ENCODE measurements at regions not wholly inside any gene's neighbourhood (a gene's known extent, or its start where the extent isn't known, plus 50 kb on each side); places are given as distances from the start of the nearest gene placed in this dataset.
"Not testable (repeated sequence)": the region's sequence is repeated elsewhere in the genome, so short reads cannot be mapped to it uniquely, and the experiment has no call there.

DNA sequence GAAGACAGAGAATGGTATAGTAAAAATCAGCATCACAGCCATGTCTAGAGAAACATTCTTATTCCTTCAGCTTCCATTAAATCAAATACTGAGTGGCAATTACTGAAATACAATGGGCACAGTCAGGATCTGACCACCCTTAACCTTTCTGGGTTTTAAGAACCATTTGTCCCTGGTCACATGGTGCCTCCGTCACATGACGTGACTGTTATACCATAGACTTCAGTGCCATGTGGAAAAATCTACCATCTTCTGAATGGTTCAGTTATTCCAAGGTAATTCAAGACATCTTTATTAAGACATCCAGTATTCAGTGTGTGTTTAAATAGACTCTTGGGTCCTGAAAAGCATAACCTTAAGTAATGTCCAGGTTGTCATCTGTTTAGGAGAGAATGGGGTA lies 553.1 kb upstream of the FLRT2 start:
- no peak for DNase-seq

DNA sequence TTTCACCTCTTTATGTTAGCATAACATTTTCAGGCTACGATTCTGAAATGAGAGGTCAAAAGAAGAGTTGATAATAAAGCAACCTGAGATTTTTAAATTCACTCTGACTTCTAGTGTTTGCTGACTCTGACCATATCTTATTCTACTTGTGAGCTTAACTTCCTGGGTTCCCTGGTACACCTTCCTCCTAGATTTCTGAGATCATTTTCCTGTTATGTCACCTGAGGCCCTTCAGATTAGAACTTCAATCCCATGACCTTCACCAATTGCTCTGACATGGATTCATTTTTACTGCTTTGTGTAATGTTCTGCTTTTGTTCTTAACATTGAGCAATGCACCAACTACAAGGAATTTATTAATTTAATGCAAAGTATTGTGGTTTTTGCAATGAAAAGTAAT lies 542.9 kb upstream of the FLRT2 start:
- DNase-seq = no peak

DNA sequence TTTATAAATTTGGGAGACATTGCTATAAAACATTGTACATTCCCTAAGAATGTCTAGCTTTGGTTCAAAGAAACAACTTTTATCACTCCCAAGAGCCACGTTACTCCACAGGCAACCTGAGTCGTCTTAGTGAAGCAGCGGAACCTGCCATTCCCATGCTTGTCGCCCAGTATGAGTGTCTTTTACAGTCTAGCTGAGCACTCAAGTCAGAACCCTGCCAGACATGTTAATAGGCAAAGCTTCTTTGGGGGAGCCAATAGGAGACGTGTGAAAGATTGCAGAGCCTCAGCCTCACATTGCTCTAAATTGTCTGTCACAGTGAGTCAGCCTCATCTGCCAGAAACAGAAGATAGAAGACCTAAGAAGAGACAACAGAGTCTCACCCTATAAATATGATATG lies 541.6 kb upstream of the FLRT2 start:
- DNase-seq = peak; percentile 3

DNA sequence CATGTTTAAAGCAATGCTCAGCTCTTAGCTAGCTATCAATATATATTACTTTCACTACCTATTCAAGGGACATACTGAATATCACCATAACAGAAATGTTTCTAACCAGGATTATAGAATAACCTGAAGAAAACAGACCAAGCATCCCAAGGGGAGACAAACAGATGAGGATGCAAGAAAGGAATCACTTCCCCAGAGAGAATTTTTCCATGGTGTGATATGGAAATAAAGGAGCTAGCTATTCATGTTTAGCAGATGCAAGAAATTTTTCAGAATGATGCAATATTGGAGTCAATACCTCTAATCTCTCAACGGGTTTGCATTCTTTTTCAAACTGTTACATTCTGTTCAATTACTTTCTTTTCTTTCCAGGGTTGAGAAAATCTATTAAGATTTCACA lies 538.9 kb upstream of the FLRT2 start:
- no peak for DNase-seq

DNA sequence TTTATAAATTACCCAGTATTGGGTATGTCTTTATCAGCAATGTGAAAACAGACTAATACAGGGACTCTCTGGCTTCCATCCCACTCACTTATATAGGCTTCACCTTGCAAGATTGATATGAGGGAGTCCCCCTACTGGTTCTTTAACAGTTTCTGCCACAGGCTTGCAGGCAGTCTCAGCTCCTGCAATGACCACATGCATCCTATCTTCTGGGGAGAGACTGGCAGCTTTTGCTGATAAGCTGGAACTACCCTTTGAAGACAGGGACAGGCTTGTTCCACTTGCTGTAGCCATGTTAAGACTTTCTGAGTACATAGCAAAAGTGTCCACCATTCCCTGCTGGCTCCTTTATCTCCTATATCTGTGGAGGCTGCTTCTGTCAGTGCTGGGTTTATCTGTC lies 531.7 kb upstream of the FLRT2 start:
- DNase-seq = no peak

DNA sequence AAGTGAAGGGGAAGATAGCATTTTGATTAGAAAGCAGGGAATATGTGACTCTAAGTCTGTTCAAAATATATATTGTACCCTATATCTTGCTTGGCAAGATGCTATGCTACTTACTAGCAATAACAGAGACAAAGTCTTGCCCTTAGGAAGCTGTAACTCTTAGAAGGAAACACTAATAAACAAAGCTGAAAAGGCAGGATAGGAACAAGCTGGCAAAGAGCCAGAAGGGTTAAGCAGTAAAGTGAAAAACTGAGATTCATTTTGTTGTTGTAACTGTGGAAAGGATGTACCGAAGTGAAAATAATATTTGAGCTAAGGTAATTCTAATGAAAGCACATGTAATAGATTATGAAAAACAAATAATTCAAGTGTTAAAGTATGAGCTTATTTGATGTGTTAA lies 527.1 kb upstream of the FLRT2 start:
- no peak for DNase-seq

DNA sequence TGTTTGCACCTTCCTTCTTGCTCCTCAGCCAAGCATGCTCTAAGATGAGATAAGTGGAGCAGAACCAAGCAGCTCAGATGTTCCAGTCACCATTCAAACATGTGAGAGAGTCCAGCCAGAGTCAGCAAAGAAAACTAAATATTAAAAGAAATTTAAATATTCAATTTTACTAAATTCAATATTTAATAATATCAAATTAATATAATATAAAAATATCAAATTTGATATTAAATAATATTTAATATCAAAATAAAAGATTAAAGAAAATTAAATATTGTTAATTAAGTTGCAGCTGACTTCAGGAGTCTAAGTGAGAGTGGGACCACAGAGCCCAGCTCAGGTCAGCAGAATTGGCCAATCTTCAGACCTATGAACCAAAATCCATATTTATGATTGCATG lies 526.1 kb upstream of the FLRT2 start:
- no peak for DNase-seq

DNA sequence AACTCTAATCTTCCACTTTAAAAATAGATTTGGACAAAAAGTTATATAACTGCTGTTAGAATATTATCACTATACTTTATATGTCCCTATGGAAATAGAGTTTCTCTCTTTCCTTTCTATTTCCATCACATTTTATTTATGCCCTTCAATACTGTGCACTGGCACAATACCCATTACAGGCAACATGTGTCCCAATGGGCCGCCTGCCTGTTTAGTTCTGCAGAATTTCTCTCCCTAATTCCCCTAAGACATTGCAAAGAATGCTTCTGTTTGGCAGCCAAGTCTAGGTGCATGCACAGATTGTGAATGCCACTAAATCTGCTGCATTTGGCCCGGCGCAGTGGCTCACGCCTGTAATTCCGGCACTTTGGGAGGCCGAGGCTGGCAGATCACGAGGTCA lies 520.4 kb upstream of the FLRT2 start:
- no peak for DNase-seq

DNA sequence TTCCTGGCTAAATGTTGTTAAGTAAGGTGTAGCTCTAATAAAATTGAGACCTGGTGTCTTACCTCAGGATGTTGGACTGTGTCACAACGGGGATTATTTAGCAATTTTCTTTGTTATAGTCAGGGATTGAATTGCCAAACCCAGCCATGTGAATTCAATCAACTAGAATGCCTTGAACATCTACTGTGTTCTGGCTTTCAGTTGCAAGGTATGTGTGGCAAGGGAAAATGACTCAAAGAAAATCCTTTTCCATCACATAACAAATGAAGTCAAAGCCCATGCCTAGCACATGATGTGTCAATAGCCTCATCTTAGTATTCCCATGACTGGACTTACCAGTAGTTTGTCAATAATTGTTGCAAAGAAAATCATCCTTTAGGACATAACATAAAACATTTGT lies 519.8 kb upstream of the FLRT2 start:
- peak; percentile 34 for DNase-seq

DNA sequence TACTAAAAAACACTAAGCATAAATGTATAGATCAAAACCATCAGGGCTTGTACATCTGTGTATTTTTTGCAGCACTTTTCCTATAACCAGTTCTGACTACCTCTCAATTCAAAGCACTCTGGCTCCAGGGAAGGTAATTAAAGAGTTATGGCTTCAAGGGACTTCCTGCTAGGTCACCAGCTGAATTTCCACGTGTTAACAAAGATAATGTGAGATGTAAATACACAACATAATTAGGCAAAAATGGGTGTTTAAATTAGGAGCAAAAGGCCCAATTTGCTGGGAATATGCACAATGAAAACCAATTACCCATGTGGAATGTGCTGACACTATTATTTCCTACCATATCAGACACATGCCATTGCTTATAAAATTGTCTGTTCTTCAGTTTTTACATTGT lies 513.4 kb upstream of the FLRT2 start:
- DNase-seq = no peak

DNA sequence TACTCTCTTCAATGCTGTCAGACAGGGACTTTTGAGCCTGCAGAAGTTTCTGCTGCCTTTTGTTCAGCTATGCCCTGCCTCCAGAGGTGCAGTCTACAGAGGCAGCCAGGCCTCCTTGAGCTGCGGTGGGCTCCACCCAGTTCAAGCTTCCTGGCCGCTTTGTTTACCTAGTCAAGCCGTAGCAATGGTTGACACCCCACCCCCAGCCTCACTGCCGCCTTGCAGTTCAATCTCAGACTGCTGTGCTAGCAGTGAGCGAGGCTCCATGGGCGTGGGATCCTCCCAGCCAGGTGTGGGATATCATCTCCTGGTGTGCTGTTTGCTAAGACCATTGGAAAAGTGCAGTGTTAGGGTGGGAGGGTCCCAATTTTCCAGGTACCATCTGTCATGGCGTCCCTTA lies 506.1 kb upstream of the FLRT2 start:
- not testable (repeated sequence) for DNase-seq

DNA sequence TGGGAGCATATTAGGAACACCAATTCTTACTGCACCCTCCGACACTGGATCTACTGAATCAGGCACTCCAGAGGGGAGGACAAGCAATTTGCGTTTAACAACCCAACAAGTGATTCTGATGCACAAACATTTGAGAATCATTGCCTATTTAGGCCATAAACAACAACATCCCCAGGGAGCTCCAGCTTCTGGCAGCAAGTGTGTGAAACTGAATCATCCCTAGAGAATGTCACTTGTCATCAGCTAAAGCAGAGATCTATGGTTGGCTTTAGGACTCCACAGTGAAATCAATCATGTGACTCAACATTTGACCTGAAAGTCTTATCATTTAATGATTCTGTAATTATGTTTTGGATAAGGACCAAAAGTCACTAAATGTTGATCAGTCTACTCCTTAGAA lies 505.0 kb upstream of the FLRT2 start:
- peak; percentile 41 for DNase-seq

DNA sequence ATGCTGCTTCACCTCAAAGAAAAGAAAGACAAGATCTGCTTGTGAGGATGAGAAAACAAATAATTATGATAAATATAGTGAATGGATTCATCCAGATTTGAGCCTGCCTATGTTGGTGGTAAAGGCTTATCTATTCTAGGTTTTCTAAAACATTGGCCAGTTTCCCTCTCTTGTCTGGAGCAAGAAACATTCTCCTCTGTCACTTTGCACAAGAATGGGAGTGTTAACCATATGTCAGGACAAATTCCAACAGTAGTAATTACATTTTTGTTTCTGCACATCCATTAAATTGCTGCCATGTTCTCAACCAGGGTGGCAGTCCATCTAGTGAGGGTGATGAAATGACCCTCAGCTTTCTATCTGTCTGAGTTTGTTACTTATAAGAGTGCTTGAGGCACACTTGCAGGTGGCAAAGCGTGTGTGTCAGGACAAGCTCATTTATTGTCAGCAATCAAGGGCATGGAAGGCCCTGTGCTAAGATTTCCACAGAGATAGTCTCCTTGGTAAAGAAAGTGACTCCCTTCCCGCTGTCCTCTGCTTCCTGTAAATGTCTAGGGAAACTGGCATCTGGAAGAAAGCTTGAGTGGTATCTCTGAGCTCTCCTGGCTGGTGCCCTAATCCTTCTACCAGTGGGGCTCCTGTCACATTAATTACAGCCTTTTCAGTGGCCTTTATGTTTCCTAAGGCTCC lies 502.1 kb upstream of the FLRT2 start:
- DNase-seq = no peak

DNA sequence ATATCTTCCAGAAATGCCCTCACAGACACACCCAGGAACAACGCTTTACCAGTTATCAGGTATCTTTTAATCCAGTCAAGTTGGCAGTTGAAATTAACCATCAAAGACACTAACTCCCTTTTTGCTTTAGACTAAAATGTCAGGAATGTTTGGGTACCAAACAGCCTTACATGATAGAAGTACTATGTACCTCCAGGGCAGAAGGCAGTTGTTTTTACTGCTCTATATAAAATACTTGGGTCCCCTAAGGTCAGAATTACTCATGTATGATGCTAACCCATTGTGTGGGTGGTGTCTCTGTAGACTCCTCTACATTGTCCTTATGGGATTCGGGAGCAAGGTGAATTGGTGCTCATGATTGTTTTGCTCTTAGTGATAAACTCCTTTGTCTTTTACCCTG lies 492.5 kb upstream of the FLRT2 start:
- peak; percentile 26 for DNase-seq

DNA sequence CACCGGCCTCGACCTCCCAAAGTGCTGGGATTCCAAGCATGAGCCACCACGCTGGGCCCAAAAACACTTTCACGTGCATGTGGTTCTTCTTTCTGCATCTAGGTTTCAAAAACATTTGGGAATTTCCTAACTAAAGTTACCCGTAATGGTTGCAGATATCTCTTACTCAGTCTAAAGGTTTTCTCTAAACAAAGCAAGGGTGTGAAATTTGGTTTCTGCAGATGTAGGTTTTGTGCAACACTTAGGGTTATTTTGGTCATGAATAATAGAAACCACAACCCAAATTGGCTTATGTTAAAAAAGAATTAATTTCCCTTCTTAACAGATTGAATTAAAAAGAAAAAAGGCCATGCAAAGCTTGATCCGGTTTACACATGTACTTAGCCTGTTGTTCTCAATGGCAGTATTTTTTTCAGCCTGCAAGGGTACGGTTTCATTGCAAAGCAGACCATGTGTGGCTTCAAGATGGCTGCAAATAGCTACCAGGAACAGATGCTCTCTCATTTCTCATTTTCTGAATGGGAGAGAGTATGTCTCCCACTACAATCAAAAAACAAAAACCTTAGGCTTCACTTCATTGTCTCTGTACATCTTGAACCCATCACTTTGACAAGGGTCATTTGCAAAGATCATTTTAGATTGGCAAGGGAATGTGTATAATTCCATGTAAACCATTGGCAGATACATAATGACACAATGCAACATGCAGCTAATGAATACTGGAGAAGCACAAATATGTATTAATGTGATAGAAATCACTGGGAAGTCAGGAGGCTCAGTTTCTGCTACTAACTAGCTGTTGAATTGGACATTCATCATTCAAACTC lies 491.2 kb upstream of the FLRT2 start:
- DNase-seq = no peak

DNA sequence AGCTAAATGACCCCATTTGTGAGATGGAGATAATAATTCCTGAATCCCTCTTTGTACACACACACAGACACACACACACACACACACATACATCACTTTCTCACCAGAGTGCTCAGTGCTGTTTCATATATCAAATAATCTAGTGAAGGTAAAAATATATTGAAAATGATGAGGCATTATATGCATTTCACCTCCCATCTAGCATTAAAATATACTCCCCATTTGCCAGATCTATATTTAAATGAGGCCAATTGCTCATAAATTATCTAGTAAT lies 490.7 kb upstream of the FLRT2 start:
- no peak for DNase-seq

DNA sequence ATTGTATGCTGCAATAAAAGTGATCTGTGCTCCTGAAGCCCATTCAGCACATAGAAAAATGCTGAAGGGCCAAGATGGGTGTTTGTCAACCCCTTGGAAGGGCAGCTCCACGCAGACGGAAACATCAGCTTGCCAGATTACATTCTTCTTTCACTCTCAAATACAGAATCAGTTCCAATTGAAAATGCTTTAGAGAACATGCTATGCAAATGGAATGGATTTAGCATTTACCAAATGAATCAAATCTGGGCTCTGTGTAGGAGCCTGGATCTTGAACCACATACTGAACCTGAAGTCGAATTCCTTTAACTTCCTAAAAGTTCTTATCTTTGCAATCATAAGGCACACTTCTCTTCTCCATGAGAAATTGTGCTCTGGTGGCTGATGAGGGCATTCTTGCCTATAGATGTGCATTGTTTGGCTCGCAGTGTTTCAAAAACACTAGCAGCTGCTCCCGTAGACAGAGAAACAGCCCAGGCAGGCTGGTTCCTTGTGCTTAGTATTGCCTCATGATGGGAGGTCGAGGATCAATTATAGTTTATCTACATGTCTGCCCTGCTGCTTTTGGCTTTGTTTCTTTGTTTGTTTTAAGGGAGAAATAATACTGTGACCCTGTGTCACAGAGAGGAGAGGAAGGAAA lies 489.8 kb upstream of the FLRT2 start:
- DNase-seq = no peak

DNA sequence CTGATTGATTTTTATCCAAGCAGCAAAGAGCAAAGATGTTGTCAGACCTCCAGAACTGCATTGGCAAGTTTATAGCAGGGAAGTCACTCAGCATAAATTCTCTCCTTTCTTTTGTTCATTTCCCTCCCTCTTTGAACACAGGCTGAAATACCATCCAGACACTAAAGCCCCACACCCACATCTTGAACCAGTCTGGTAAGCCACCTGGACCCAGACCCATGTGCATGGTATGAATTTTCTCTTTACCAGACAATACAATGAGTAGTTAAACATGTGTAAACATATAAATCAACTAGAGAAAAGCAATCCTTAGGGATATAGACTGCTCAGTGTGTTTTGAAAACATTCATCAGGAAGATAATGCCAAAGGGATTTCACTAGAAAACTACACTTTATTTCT lies 488.3 kb upstream of the FLRT2 start:
- no peak for DNase-seq

DNA sequence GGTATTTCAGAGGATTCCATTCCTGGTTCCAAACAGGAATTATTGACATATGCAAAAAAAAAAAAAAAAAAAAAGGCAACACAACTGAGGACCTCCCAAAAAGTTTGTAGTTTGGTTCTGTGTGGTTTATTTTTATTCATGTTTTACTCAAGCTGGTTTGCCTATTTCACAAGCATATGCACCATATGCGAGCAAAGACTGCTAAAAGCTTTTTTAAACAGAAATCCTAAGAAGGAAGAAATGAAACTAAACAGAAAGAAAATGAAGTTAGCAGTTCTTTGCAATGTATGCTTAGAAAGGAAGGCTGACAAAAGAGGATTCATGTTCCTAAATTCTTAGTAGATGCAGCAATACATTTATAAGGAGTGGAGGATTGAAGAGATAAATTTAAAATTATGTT lies 487.6 kb upstream of the FLRT2 start:
- DNase-seq = no peak

DNA sequence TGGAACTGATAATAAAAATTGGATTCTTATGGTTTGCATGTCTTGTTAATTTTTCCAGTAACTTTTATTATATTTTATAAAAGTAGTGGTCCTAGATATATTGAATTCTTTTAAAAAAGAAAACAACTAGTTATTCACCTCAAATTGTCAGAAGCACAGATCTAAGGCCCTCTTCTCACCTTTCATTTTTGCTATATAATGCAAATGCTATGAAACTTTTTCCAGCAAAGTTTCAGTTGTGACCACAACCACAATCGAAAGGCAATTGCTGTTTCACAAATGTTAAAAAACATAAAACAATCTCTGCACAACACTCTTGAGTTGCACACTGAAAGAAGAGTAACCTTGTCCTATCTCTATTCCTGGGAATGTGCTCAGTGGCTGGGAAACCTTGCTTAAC lies 479.8 kb upstream of the FLRT2 start:
- DNase-seq = no peak

DNA sequence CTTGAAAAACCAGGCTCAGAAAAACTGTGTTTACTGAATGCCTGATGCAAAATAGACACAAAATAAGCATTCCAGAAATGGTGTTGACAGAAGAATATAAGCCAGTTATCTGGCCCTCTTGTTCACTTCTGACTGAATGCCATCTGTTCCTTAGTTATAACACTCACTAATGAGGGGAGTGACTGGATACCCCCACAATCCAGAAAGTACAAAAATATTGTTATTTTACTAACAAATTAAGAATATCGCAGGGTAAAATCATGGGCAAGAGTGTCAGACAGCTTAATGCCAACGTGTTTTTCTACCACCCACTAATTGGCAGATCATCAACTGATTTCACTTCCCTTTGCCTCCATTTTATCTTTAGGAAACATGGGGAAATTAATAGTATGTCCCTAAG lies 477.3 kb upstream of the FLRT2 start:
- no peak for DNase-seq

DNA sequence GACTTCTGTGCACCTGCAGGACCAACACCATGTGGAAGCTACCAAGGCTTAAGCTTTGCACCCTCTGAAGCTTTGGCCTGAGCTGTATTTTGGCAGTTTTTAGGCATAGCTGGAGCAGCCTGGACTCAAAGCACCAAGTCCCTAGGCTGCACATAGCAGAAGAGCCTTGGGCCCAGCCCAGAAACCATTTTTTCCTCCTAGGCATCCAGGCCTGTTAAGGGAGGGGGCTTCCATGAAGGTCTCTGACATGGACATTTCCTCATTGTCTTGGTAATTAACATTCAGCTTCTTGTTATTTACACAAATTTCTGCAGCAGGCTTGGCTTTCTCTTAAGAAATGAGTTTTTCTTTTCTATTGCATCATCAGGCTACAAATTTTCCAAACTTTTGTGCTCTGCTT lies 475.8 kb upstream of the FLRT2 start:
- no peak for DNase-seq

DNA sequence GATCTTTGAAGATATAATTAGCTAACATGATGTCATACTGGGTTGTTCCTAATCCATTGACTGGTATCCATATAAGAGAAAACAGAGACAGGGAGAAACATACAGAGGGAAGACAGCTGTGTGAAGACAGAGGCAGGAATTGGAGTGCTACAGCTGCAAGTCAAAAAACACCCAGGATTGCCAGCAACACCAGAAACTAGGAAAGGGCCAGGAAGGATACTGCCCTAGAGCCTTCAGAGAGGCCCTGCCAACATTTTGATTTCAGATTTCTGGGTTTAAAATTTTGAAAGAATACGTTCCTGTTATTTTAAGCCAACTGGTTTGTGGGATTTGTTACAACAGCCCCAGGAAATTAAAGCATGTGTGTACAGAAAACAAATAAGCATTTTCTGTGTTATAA lies 473.7 kb upstream of the FLRT2 start:
- DNase-seq = no peak

DNA sequence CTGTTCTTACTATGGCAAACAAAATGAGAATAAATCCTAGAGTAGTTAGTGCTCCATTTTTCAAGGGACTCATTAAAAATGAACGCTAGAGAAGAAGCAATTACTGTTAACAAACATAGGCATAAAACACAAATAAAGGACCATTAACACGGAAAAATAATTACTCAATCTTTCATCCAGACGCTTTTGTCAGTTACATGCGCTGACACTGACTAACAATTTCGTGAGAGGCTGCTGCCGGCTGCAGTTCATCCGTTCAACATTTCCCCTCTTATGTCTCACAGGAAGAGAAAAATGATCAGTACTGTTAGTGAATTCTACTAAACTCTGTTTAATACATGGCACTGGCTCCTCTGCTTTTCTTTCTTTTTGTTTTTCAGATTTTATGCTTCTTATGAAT lies 472.7 kb upstream of the FLRT2 start:
- DNase-seq = peak; percentile 35

Measured in fibroblast of skin of back (primary cell).